ENCODE measurements at regions not wholly inside any gene's neighbourhood (a gene's known extent, or its start where the extent isn't known, plus 50 kb on each side); places are given as distances from the start of the nearest gene placed in this dataset.
"Not testable (repeated sequence)": the region's sequence is repeated elsewhere in the genome, so short reads cannot be mapped to it uniquely, and the experiment has no call there.

DNA sequence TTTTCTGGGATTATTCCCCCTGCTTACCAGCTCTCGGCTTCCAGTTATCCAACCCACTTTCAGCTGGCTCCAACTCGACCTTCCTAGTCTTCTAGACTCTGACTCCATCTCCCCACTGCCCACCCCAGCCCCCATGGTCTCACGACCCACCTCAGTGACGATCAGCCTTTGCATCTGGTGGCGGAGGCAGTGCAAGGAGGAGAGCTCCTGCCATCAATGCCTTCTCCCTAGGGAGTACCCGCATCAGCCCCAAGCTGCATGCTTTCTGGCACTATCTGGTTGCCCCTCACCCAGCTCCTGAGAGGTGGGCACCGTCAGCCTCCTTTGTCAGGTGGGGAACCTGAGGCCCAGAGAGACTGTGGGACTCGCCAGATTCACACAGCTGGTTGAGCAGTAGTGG lies 72.6 kb upstream of the RPL38 start:
- DNase-seq (ENCODE audit: low read depth in 1 of 2, low spot score in 1 of 2) = no peak

GRCh38 chr17:74132354-74132753 lies 71.1 kb upstream of the RPL38 start:
- DNase-seq (ENCODE audit: low read depth in 1 of 2, low spot score in 1 of 2) = no peak

GRCh38 chr17:74133740-74134139 lies 69.7 kb upstream of the RPL38 start:
- DNase-seq (ENCODE audit: low read depth in 1 of 2, low spot score in 1 of 2) = no peak

DNA sequence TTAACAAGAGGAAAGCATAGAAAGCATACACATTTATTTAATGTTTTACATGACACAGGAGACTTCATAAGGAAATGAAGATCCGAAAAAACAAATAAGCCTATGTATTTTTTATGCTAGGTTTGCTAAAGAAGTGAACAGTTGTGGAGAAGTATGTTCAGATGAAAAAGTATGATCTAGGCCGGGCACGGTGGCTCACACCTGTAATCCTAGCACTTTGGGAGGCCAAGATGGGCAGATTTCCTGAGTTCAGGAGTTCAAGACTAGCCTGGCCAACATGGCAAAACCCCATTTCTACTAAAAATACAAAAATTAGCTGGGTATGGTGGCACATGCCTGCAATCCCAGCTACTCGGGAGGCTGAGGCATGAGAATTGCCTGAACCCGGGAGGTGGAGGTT lies 69.2 kb upstream of the RPL38 start:
- not testable (repeated sequence) for DNase-seq (ENCODE audit: low read depth in 1 of 2, low spot score in 1 of 2)

DNA sequence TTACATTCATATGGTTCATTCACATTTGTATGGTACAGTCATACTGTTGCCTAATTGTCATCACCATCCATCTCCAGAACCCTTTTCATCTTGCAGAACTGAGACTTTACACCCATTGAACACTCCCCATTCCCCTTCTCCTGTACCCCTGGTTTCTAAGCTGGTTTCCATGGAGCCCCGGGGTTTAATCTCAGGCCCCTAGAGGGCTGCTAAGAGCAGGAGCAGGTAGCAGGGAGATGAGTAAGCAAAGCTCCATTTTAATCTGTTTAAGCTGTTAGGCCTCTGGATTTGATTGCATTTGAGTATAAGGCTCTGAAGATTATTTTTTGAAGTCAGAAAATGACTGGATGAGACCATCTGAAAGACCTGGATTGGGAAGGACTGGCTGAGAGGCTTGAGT lies 68.5 kb upstream of the RPL38 start:
- DNase-seq (ENCODE audit: low read depth in 1 of 2, low spot score in 1 of 2) = no peak

DNA sequence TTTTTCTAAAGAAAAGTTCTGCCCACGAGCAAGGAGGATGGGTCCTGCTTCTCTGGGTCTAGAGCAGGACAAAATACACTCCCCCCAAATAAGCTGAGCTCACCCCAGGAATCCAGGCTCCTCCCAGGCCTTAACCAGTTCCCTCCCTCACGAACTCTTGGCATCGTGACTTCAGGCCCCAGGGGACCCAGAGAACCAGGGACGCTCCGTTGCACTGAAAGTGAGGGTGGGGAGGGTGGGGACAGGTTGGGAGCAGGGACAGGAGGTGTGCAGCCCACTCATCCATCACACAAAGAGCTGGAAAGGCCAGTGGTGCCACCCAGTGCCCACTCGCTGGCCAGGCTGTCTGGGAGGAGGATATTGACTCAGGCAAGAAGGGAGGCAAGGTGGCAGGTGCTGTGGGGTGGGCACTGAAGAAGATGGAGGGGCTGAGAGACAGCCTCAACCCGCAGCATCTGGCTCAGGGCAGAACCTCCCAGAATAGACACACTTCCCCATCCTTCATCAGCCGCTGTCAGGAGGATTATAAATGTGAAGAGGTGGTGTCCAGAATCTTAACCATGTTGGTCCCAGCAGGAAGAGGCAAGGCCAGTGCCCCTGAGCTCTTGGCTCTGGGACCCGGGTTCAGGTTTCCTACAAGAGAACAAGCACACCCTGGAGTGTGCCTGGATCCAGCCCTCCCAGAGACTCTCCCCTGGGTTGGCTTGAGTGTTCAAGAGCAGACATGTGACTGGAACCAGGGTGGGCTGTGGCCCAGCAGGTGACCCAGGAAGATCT lies 67.9 kb upstream of the RPL38 start:
- no peak for DNase-seq (ENCODE audit: low read depth in 1 of 2, low spot score in 1 of 2)

GRCh38 chr17:74137416-74137815 lies 66.1 kb upstream of the RPL38 start:
- DNase-seq (ENCODE audit: low read depth in 1 of 2, low spot score in 1 of 2) = no peak

GRCh38 chr17:74139120-74139519 lies 64.4 kb upstream of the RPL38 start:
- no peak for DNase-seq (ENCODE audit: low read depth in 1 of 2, low spot score in 1 of 2)

DNA sequence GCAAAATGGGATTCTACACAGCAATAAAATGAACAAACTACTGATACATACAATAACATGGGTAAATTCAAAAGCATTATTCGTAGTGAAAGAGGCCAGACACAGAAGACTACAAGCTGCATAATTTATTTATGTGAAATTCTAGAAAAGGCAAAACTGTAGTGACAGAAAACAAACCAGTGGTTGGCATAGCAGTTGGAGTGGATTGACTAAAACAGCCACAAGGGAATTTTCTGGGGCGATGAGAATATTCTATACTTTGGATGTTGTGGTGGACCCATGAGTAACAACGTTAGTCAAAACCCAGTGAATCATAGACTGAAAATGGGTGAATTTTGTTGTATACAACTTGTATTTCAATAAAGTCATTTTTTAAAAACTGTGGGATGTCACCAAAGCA lies 63.2 kb upstream of the RPL38 start:
- DNase-seq (ENCODE audit: low read depth in 1 of 2, low spot score in 1 of 2) = no peak

- DNase-seq (ENCODE audit: low read depth in 1 of 2, low spot score in 1 of 2) = no peak
Measured at GRCh38 chr17:74141612-74142011, 61.9 kb upstream of the RPL38 start.

- not testable (repeated sequence) for DNase-seq (ENCODE audit: low read depth in 1 of 2, low spot score in 1 of 2)
Measured at GRCh38 chr17:74143318-74143717, 60.2 kb upstream of the RPL38 start.

GRCh38 chr17:74145756-74146155 lies 57.7 kb upstream of the RPL38 start:
- DNase-seq (ENCODE audit: low read depth in 1 of 2, low spot score in 1 of 2) = no peak

GRCh38 chr17:74146196-74146595 lies 57.3 kb upstream of the RPL38 start:
- DNase-seq (ENCODE audit: low read depth in 1 of 2, low spot score in 1 of 2) = no peak

DNA sequence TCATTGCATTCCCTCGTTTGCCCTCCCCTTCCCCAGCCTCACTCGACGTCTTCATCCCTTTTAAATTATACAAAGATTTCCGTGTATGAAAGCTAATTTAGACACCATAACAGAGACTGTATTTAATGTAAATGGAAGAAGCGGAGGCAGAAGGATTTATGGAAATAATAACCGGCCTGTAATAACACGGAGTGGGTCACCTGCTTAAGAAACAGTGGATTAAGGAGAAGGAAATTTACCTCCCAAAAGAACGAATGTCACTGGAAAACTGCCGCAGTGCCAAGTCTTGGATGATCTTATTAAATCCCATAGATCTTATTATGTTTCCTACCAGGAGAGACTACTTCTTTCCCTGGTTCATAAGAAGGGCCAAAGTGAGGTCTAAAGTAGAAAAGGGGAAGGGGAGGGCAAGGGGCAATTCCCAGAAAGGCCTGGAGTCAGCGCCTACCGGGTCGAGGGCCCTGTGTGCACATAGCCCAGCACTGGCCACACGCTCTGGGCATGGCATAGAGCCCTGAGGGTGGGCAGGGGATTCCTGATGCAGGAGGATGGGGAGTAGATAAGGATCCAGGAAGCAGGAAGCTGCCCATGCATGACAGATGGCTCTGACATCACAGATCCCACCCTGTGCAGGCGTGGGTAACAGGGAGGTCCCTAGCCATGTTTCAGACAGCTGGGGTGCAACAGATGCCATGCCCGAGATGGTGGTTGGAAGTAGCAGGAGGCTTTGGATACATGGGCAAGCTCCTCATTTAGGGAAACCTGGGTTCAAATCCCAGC lies 56.2 kb upstream of the RPL38 start:
- DNase-seq (ENCODE audit: low read depth in 1 of 2, low spot score in 1 of 2) = no peak

DNA sequence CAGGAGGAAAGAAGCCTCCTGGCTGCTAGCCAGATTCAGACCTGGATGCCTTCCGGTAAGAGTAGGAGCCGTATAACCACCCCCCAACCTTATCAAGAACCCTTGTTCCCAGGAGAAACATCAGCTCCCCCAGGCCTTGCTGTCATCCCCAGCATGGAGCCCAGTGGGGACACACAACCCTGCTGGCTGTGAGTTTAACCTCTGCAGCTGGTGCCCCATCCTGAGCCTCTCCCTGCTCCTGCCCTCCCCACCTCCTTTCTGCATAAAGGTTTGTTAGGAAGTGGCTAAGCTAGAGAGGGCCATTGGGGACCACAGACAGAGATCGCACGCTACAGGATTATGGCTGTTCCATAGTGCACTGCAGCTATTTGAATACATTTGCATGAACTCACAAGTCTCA lies 55.5 kb upstream of the RPL38 start:
- no peak for DNase-seq (ENCODE audit: low read depth in 1 of 2, low spot score in 1 of 2)

- DNase-seq (ENCODE audit: low read depth in 1 of 2, low spot score in 1 of 2) = no peak
Measured at GRCh38 chr17:74148446-74148845, 55.0 kb upstream of the RPL38 start.

DNA sequence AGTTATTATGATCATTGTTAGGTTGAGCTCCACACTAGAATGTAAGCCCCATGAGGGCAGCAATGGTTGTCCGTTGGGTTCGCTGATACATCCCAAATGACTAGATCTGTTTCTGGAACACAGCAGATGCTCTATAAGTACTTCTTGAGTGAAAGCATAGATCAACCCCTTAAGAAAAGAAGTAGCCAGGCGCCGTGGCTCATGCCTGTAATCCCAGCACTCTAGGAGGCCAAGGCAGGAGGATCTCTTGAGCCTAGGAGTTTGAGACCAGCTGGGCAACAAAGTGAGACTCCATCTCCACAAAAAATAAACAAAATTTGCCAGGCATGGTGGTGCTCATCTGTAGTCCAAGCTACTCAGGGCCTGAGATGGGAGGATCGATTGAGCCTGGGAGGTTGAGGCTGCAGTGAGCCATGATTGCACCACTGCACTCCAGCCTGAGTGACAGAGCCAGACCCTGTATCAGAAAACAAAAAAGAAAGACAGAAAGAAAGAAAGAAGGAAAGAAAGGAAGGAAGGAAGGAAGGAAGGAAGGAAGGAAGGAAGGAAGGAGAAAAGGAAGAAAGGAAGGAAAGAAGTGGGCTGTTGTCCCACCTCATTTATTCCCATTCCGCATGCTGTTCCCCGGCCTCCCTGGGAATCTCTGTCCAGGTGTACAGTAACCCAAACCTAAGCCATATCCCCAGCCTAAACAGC lies 54.4 kb upstream of the RPL38 start:
- DNase-seq (ENCODE audit: low read depth in 1 of 2, low spot score in 1 of 2) = no peak

DNA sequence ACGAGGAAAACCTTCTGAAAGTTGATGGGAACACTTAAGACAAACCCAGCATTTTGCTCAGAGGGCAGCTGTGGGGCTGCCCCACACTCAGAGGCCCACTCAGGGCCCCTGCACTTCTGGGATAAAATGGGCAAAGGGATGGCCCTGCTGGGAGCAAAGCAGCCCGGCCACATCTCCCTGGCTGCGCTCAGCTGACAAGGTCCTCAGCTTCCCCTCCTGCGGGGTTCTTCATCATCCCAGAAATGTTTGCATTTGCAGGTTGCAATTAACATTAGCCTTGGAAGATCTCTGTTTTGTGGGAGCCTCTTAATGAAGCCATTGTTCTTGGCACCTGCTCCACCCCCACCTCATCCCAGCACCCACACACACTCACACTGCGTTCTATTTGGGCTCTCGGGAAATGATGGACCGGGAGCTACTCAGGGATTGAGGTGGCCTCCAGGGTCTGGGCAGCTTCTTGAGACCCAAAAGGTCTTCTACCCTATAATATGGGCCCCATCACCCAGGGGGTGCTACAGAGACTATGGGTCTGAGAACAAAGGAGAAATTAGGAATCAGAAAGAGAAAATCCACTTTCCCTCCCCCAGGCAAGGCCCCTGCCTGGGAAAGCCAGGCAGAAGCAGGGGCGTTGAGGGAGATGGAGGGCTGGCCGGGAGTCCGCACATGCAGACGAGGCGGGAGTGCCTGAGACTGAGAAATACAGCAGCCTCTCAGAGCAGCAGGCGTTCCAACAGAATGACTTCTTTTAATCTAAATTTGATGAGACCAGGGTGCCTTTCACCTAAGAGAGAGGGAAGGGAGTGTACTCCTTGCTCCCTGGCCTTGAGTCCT lies 53.7 kb upstream of the RPL38 start:
- no peak for DNase-seq (ENCODE audit: low read depth in 1 of 2, low spot score in 1 of 2)

- no peak for DNase-seq (ENCODE audit: low read depth in 1 of 2, low spot score in 1 of 2)
Measured at GRCh38 chr17:74150428-74151025, 53.0 kb upstream of the RPL38 start.

- DNase-seq (ENCODE audit: low read depth in 1 of 2, low spot score in 1 of 2) = no peak
Measured at GRCh38 chr17:74151551-74152315, 51.7 kb upstream of the RPL38 start.
